Stimulated activated CD4-positive, alpha-beta T cell treated with anti-CD3 and anti-CD28 coated beads, TNF-alpha, amount 100 ng/mL, for 48 hours (primary cell): ENCODE measurements at regions not wholly inside any gene's neighbourhood (a gene's known extent, or its start where the extent isn't known, plus 50 kb on each side); places are given as distances from the start of the nearest gene placed in this dataset.
"Not testable (repeated sequence)": the region's sequence is repeated elsewhere in the genome, so short reads cannot be mapped to it uniquely, and the experiment has no call there.

Experiments used
- DNase-seq, 3 donors: peaks; one replicate each; pipeline ENCODE4 v3.0.0-alpha.2; 2020; ENCODE audit warnings: low read depth in 3 of 3

DNA sequence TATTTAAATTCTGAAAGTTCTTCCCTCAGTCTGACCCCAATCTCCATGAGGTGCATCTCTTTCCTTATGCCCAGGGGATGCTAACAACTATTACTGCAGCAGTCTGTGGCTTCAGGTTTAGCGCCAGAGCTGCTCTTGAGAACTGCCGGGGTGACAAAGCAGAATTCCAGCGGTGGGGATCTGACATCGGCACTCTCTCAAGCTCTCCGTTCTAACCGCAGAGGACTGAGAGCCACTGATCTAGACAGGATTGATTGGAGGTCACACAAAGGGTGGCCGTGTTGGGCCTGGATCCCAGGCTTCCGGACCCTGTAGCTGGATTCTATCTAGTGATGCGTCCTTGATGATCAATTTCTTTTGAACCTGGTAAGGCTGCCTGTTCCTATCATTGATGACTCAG is 155.6 kb upstream of the TMEM132C start:
- no peak for DNase-seq

- no peak for DNase-seq
Observed at GRCh38 chr12:128111951-128112350, 155.0 kb upstream of the TMEM132C start.

GRCh38 chr12:128113250-128113649 is 153.7 kb upstream of the TMEM132C start:
- not testable (repeated sequence) for DNase-seq

- no peak for DNase-seq
Observed at GRCh38 chr12:128114485-128114884, 152.5 kb upstream of the TMEM132C start.

DNA sequence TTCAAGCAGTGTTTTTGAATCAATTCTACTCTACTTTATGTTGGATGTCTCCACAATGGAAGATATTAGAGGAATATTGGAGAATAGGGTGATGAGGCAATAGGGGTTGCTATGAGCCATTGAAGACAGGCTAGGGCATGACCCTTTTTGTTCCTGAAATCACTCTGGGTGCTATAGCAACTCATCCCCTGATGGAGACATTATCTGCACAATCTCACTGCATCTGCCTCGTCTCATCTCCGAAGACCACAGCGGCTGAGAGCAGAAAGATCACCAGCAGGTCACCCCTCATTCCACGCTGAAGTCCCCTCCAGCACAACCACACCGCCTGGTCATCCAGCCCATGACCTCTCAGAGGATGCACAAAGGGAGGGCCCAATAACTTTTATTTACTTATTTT is 150.4 kb upstream of the TMEM132C start:
- DNase-seq: no peak

GRCh38 chr12:128120035-128120434 is 146.9 kb upstream of the TMEM132C start:
- DNase-seq: no peak

GRCh38 chr12:128121424-128121823 is 145.5 kb upstream of the TMEM132C start:
- no peak for DNase-seq

DNA sequence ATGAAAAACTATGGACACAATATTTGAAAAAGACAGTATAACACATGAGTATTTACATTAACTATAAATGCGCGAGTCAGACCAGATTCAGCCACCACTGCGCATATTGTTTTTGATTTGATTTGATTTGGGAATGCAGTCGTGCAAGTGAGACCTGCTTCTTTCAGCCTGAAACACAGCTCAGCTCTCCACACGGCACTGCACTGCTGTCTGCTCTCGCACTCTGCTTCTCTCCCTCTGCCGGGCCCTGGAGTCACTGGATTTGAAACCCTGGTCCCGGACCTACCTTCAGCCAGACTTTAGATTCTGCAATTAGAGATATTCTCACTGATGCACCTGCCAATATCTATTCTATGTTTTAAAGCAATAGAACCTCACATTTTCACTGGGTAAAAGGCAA is 143.9 kb upstream of the TMEM132C start:
- no peak for DNase-seq

- no peak for DNase-seq
Observed at GRCh38 chr12:128131955-128132354, 135.0 kb upstream of the TMEM132C start.

DNA sequence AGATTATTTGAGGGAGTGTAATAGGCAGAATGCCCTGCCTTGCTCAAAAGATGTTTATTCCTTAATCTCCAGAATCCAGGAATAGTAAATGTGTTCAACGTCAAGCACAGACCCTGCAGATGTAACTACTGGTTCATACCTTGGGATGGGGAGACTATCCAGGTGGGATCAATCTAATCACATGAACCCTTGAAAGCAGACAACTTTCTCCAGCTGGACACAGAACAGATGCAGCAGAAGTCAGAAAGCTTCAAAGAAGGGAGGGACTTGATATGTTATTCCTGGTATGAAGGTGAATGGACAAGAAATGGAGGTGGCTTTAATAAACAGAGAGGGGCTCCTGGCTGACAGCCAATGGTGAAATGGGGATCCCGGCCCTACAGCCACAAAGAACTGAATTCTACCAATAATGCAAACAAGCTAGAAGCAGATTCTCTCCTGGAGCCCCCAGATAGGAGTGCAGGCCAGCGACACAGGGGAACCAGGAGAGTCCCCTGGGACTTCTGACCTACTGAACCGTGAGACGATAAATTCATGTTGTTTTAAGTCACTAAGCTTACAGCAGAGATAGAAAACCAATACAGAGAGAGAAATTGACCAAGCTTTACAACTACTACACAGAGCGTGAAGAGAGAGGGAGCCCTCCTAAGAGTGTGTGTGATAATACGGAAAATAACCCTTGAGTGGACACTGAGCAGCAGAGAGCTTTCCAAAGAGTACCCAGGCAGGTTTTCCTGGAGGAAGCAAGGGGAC is 133.5 kb upstream of the TMEM132C start:
- DNase-seq: no peak

DNA sequence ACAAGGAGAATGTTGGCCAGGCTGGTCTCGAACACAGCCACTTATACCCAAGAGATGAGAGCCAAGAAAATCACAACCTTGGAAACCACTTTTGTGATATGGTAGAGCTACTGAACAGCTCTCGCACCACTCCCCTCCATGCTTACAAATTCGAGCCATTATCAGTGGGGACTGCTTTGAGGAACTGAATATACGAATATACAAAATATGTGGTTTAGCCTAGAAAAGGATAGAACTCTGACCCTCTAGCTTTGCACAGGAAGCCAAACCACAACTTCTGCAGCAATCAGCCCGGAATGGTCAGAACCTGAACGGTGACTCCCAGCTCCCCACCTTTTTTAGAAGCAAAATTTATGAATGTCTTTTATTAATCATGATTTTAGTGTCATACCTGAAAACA is 129.8 kb upstream of the TMEM132C start:
- no peak for DNase-seq

DNA sequence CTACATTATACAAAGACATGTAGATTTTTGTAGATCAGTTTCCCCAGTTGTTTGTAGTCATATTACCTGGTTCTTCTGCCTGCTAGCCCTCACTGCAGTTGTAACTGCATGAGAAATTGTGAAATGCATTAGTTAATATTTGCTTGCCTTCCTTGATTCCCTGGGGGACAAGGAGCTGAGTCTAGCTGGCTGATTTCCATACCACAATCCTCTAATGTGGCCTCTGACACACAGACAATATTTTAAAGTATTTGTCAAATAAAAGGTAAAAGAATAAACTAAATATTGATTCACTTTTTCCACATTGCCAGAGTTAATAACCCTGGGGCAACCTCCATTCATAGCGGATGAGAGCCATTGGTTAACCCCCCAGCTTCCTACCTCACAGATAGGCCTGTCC is 128.8 kb upstream of the TMEM132C start:
- DNase-seq: no peak

DNA sequence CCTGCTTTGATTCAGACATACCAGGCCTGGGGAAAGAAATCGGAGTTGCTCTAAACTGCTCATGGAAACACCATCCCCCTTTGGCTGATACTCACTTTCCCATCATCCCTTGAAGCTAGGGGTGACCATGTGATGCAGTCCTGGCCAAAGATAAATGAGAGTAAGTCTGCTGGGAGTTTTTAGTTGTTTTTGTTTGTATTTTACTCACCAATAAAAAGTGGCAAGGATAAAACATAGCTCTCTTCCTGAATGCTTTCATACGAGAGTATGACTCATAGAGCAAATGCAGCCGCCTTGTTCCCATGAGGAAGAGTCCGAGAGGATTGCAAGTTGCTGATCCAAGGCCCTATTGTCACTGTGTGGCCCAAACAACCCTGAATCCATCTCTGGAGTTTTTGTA is 126.4 kb upstream of the TMEM132C start:
- DNase-seq: no peak

DNA sequence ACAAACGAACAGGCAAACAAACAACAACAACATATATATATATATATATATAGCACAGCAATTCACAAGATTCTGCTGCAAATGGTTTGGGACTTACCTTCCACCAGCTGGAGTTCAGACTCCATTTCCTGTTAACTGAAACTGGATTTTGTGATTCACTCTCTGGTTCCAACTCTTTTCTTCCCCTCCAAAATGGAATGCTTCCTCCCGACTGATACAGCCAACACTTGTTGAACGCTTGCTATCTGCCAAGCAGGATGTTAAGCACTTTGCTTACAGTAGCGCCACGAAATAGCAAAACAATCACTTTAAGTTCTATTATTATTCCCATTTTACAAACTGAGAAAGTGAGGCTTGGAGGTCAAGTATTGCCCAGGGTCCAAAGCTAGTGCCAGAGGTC is 116.0 kb upstream of the TMEM132C start:
- DNase-seq: no peak

DNA sequence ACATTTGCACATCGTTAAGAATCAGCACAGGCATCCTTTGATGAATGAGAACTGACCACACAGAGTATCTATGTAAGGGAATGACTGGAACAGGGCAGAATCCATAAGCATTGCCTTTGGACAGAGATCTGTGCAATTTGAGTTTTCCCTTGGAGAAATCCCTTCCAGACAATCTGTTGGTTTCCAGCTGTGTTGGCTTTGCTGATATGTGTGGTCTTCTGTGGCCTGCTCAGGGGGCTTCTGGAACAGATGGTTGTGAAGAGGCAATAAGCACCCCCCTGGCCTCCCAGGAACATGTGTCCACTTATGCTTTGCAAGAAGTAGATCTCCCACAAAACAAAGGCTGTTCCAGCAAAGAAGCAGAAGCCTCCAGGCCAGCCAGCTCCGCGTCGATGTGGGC is 111.4 kb upstream of the TMEM132C start:
- DNase-seq: no peak

DNA sequence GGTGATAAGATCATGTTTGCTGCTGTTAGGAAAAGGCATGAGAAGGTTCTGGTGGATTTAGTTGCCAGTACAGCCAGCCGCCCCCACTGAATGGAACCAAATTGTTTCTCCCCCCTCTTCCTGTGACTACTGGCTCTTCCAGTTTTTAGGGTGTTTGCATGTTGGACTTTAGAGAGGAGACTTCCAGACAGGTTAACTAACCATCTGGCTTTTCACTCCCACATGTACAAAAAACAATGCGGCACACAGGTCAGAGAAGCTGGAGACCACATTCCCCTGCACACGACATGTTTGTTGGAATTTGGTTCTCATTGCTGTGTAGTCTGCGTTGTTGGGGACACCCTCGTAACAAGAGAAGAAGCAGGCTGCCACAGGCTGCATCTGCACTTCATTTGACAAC is 103.9 kb upstream of the TMEM132C start:
- no peak for DNase-seq

GRCh38 chr12:128164533-128164932 is 102.4 kb upstream of the TMEM132C start:
- DNase-seq: no peak

GRCh38 chr12:128165387-128165786 is 101.6 kb upstream of the TMEM132C start:
- no peak for DNase-seq

GRCh38 chr12:128168273-128168672 is 98.7 kb upstream of the TMEM132C start:
- DNase-seq: no peak

GRCh38 chr12:128170181-128170580 is 96.8 kb upstream of the TMEM132C start:
- no peak for DNase-seq

GRCh38 chr12:128178565-128178964 is 88.4 kb upstream of the TMEM132C start:
- DNase-seq: no peak

GRCh38 chr12:128178966-128179365 is 88.0 kb upstream of the TMEM132C start:
- DNase-seq: no peak

DNA sequence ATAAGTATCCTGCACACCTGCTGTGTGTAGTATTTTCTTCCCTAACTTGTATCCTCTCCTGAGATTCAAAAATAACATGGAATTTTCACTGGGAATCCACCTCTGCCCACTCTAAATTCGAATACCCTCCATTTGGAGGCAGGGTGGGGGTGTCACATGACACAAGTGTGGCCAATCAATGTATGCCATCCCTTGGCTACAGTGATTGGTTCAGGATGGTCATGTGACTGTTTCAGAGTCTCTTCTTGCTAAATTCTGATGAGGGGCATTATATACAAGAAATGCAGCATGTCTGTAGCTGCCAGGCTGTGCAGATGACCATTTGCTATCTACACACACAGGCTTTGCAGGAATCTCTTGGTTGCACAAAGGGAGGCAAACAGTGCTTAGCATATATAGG is 86.8 kb upstream of the TMEM132C start:
- no peak for DNase-seq

DNA sequence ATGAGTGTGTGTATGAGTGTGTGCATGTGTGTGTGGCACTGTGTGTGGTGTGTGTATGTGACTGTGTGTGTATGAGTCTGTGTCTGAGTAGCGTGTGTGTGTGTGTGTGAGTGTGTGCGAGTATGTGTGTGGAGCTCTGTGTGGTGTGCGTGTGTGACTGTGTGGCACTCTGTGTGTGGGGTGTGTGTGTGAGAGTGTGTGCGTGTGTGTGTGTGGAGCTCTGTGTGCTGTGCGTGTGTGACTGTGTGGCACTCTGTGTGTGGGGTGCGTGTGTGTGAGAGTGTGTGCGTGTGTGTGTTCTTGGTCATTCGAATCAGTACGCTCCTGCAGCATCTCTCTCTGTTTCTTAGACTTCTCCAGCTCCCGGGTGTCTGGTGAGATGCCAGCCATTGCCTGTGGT is 76.9 kb upstream of the TMEM132C start:
- DNase-seq: no peak
